HCT116 (cell line): ENCODE measurements at regions not wholly inside any gene's neighbourhood (a gene's known extent, or its start where the extent isn't known, plus 50 kb on each side); places are given as distances from the start of the nearest gene placed in this dataset.

Source experiments
- ATAC-seq: fragments of 200-7000 bp; cut with Tn5 transposase; 2 replicates; pipeline ENCODE4 v1.9.1; 2020; ENCODE audit warnings: mild to moderate bottlenecking, moderate library complexity
- BruUV-seq: library from RNA; stranded (reverse); fragments of 400-500 nt; replicated peaks from 2 replicates; lab custom pipeline; 2021; lab: Mats Ljungman, UMichigan
- CTCF ChIA-PET: fragments of 300-600 bp; sonication (Branson Sonifier 250); formaldehyde crosslinking; loops from one replicate; lab custom pipeline; 2021; ENCODE audit warnings: antibody characterized with exemption; lab: Charles Lee
- POLR2A ChIA-PET: fragments of 300-600, 350-600 bp; sonication (Branson Sonifier 250); formaldehyde crosslinking; loops from one replicate; lab custom pipeline; 2021; ENCODE audit warnings: antibody characterized with exemption; lab: Charles Lee
- RAD21 ChIA-PET, 2 experiments: fragments of 300-600 bp; sonication (Branson Sonifier 250); formaldehyde crosslinking; loops; one replicate each; lab custom pipeline; 2023; ENCODE audit warnings: low total read pairs in 2 of 2; ENCODE audit not compliant: uncharacterized antibody in 2 of 2, unreplicated experiment in 2 of 2, low non-redundant PET in 1 of 2; lab: Charles Lee
- DNase-seq: peaks from one replicate; pipeline ENCODE4 v3.0.0-alpha.2; 2010; ENCODE audit warnings: low read depth, low spot score
- H2AFZ ChIP-seq: fragments of 200-600 bp; shearing (Covaris generic), sonication (generic); 2 replicates; pipeline ENCODE4 v1.6.1; 2017; ENCODE audit warnings: low read depth, mixed run types, mixed read lengths, antibody characterized with exemption, low read length; ENCODE audit not compliant: poor library complexity, severe bottlenecking
- H3K27ac ChIP-seq: 2 replicates; pipeline ENCODE4 v1.5.1; 2012; ENCODE audit warnings: low read depth, low read length
- H3K27me3 ChIP-seq: fragments of 200-600 bp; sonication (generic); 2 replicates; pipeline ENCODE4 v1.6.1; 2016; ENCODE audit warnings: mixed run types, low read length, mixed read lengths; ENCODE audit not compliant: insufficient read depth
- H3K36me3 ChIP-seq, 2 experiments: fragments of 200-500 bp in 1 of 2; fragments of 200-600 bp in 1 of 2; sonication (Bioruptor generic) in 1 of 2; sonication (generic) in 1 of 2; 2 replicates each; pipeline versions ENCODE4 v1.5.1 to v1.6.1; 2014 to 2016; ENCODE audit warnings: low read length in 2 of 2, inconsistent platforms in 1 of 2, mixed read lengths in 1 of 2, mixed run types in 1 of 2; ENCODE audit not compliant: insufficient read depth in 2 of 2, control insufficient read depth in 1 of 2
- H3K4me1 ChIP-seq, 2 experiments: fragments of 200-600 bp in 1 of 2; sonication (generic) in 1 of 2; 2 replicates each; pipeline versions ENCODE4 v1.5.1 to v1.6.1; 2012 to 2017; ENCODE audit warnings: low read length in 2 of 2, inconsistent platforms in 1 of 2, mild to moderate bottlenecking in 1 of 2, mixed read lengths in 1 of 2, mixed run types in 1 of 2, moderate library complexity in 1 of 2; ENCODE audit not compliant: insufficient read depth in 2 of 2, control insufficient read depth in 1 of 2
- H3K4me2 ChIP-seq: fragments of 200-600 bp; sonication (generic); 2 replicates; pipeline ENCODE4 v1.6.1; 2017; ENCODE audit warnings: mixed run types, low read length, mixed read lengths
- H3K4me3 ChIP-seq, 2 experiments: fragments of 200-600 bp in 1 of 2; sonication (generic) in 1 of 2; replicated peaks in 1 of 2; 2 replicates each; pipeline ENCODE4 v1.5.1; 2011 to 2016; ENCODE audit warnings: low read length in 2 of 2, control low read depth in 1 of 2, low read depth in 1 of 2, mild to moderate bottlenecking in 1 of 2, mixed read lengths in 1 of 2, mixed run types in 1 of 2
- H3K79me2 ChIP-seq: fragments of 200-600 bp; sonication (generic); 2 replicates; pipeline ENCODE4 v1.6.1; 2017; ENCODE audit warnings: mild to moderate bottlenecking, mixed run types, low read length, moderate library complexity, mixed read lengths; ENCODE audit not compliant: insufficient read depth
- H3K9ac ChIP-seq: fragments of 200-600 bp; sonication (generic); 2 replicates; pipeline ENCODE4 v1.6.1; 2016; ENCODE audit warnings: low read length, mixed read lengths
- H3K9me2 ChIP-seq: fragments of 200-600 bp; sonication (generic), shearing (Covaris generic); 2 replicates; pipeline ENCODE4 v1.6.1; 2017; ENCODE audit warnings: mixed run types, mild to moderate bottlenecking, moderate library complexity; ENCODE audit not compliant: insufficient read depth
- H3K9me3 ChIP-seq, 2 experiments: fragments of 200-500 bp in 1 of 2; fragments of 200-600 bp in 1 of 2; sonication (Bioruptor generic) in 1 of 2; sonication (generic) in 1 of 2; 2 replicates each; pipeline ENCODE4 v1.6.1; 2014 to 2017; ENCODE audit warnings: low read length in 2 of 2, mixed read lengths in 2 of 2, inconsistent platforms in 1 of 2, low read depth in 1 of 2, mild to moderate bottlenecking in 1 of 2, mixed run types in 1 of 2, moderate library complexity in 1 of 2; ENCODE audit not compliant: control insufficient read depth in 1 of 2, insufficient read depth in 1 of 2
- H4K20me1 ChIP-seq: fragments of 200-600 bp; sonication (generic), shearing (Covaris generic); 2 replicates; pipeline ENCODE4 v1.6.1; 2017; ENCODE audit warnings: mixed run types, mild to moderate bottlenecking, moderate library complexity; ENCODE audit not compliant: insufficient read depth
- ELF1 ChIP-seq: IDR thresholded peaks from 2 replicates; pipeline ENCODE4 v1.6.1; 2012; ENCODE audit warnings: low read depth, borderline replicate concordance
- EZH2phosphoT487 ChIP-seq: fragments of 200-600 bp; IDR thresholded peaks from 2 replicates; pipeline ENCODE4 v1.6.1; 2018; ENCODE audit warnings: antibody characterized with exemption, borderline replicate concordance
- JUND ChIP-seq: IDR thresholded peaks from 2 replicates; pipeline ENCODE4 v1.6.1; 2012
- POLR2A ChIP-seq: IDR thresholded peaks from 2 replicates; pipeline ENCODE4 v1.7.0; 2011; ENCODE audit warnings: borderline replicate concordance; ENCODE audit not compliant: insufficient read depth, insufficient read length; ENCODE audit errors: extremely low read depth
- SIN3A ChIP-seq: IDR thresholded peaks from 2 replicates; pipeline ENCODE4 v1.6.1; 2012; ENCODE audit warnings: low read depth
- SP1 ChIP-seq: IDR thresholded peaks from 2 replicates; pipeline ENCODE4 v1.6.1; 2012; ENCODE audit warnings: low read depth
- SRF ChIP-seq: IDR thresholded peaks from 2 replicates; pipeline ENCODE4 v1.6.1; 2012; ENCODE audit warnings: low read depth
- TCF7L2 ChIP-seq: IDR thresholded peaks from 2 replicates; pipeline ENCODE4 v1.7.0; 2011; ENCODE audit warnings: borderline replicate concordance, inconsistent platforms; ENCODE audit not compliant: insufficient read depth, insufficient read length; ENCODE audit errors: extremely low read depth
- ZFX ChIP-seq: fragments of 450-650 bp; IDR thresholded peaks from 2 replicates; pipeline ENCODE4 v1.6.1; 2017
- ZNF274 ChIP-seq: fragments of 200-500 bp; sonication (Bioruptor generic); IDR thresholded peaks from 2 replicates; pipeline ENCODE4 v1.6.1; 2014; ENCODE audit warnings: mild to moderate bottlenecking, low read depth, low read length, inconsistent platforms
- intact Hi-C: fragments of 100-400 bp; cut with micrococcal nuclease; formaldehyde crosslinking; loops from 2 replicates; pipeline ENCODE4 v1.10.0; 2022
- TF ChIP-seq, protein P1 (sequence below): IDR thresholded peaks from 2 replicates; pipeline ENCODE4 v1.6.1; 2012; ENCODE audit warnings: low read depth
- TF ChIP-seq, protein P2 (sequence below): IDR thresholded peaks from 2 replicates; pipeline ENCODE4 v1.6.1; 2012
- TF ChIP-seq, protein P3 (sequence below), 3 experiments: fragments of 200-600 bp in 1 of 3; sonication (generic) in 1 of 3; IDR thresholded peaks in 2 of 3; conservative IDR thresholded peaks in 1 of 3; 2 replicates each; pipeline ENCODE4 v1.5.1; 2012 to 2017; ENCODE audit warnings: low read depth in 2 of 3, low read length in 2 of 3, antibody characterized with exemption in 1 of 3, borderline replicate concordance in 1 of 3, control low read depth in 1 of 3, mild to moderate bottlenecking in 1 of 3, mixed read lengths in 1 of 3, mixed run types in 1 of 3, moderate library complexity in 1 of 3; ENCODE audit not compliant: insufficient read depth in 1 of 3

DNA sequence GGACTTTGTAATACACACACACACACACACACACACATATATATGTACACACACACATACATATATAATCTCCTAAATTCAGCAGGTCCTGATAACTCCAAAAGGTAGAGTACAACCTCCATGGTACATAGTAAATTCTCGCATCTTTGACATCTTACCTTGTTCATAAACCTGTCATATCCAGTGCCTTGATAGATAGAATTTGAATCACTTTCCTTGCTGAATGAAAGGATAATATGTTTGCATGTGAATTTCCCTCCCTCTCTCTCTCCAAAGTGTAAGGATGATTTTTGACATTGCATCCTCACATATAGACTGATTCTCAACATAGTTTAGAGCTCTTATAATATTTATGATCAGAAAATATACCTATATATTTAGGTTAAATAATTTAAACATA is 567.1 kb upstream of the ADGRL2 start:
- no peak for DNase-seq
- H3K4me1 ChIP-seq = no peaks in the 10 kb centered on the region
- intact Hi-C loops = no loop called here
- no TSS peak for BruUV-seq
- no peaks in the 10 kb centered on the region for H4K20me1 ChIP-seq
- no peak for ATAC-seq
- H3K79me2 ChIP-seq = no peaks in the 10 kb centered on the region
- POLR2A ChIA-PET = no interaction called here
- H3K4me2 ChIP-seq = no peak overlapping the region
- TF ChIP-seq, protein P1, sequence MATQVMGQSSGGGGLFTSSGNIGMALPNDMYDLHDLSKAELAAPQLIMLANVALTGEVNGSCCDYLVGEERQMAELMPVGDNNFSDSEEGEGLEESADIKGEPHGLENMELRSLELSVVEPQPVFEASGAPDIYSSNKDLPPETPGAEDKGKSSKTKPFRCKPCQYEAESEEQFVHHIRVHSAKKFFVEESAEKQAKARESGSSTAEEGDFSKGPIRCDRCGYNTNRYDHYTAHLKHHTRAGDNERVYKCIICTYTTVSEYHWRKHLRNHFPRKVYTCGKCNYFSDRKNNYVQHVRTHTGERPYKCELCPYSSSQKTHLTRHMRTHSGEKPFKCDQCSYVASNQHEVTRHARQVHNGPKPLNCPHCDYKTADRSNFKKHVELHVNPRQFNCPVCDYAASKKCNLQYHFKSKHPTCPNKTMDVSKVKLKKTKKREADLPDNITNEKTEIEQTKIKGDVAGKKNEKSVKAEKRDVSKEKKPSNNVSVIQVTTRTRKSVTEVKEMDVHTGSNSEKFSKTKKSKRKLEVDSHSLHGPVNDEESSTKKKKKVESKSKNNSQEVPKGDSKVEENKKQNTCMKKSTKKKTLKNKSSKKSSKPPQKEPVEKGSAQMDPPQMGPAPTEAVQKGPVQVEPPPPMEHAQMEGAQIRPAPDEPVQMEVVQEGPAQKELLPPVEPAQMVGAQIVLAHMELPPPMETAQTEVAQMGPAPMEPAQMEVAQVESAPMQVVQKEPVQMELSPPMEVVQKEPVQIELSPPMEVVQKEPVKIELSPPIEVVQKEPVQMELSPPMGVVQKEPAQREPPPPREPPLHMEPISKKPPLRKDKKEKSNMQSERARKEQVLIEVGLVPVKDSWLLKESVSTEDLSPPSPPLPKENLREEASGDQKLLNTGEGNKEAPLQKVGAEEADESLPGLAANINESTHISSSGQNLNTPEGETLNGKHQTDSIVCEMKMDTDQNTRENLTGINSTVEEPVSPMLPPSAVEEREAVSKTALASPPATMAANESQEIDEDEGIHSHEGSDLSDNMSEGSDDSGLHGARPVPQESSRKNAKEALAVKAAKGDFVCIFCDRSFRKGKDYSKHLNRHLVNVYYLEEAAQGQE = no peak
- TF ChIP-seq SRF (no peak), SIN3A (no peak)
- TF ChIP-seq, protein P2, sequence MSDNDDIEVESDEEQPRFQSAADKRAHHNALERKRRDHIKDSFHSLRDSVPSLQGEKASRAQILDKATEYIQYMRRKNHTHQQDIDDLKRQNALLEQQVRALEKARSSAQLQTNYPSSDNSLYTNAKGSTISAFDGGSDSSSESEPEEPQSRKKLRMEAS = no peak
- H3K9me3 ChIP-seq = no peaks in the 10 kb centered on the region
- no peak overlapping the region for H3K4me3 ChIP-seq
- no peaks in the 10 kb centered on the region for H3K9me2 ChIP-seq
- no peak overlapping the region for H3K9ac ChIP-seq
- no peak overlapping the region for H3K27ac ChIP-seq
- RAD21 ChIA-PET = no interaction called here
- no peaks in the 10 kb centered on the region for H3K27me3 ChIP-seq
- CTCF ChIA-PET = no interaction called here
- no peaks in the 10 kb centered on the region for H3K36me3 ChIP-seq
- H2AFZ ChIP-seq = no peak overlapping the region

DNA sequence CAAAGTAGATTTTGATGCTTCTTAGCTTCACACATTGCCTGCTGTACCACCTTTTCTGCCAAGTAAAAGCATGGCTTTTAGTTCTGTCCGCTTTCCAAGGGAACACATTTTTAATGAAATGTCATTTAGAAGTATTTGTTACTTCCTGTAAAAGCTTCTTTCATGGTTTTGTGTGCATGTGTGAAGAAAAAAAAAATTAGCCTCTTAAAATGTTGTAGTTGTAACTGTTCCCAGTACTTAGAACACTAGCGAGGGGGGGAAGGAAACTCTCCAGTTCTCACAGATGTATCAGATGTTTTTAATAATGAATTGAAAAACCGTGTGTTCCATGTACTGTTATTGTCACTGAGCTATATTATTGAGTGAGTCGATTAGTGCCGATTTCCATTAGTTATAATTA is 568.3 kb upstream of the ADGRL2 start:
- DNase-seq (no peak), ATAC-seq (no peak)
- Histone ChIP-seq H3K79me2 (no peaks in the 10 kb centered on the region), H3K9me2 (no peaks in the 10 kb centered on the region), H3K4me2 (no peak overlapping the region), H4K20me1 (no peaks in the 10 kb centered on the region), H3K4me1 (no peaks in the 10 kb centered on the region), H2AFZ (no peak overlapping the region), H3K36me3 (no peaks in the 10 kb centered on the region), H3K4me3 (no peak overlapping the region), H3K9me3 (no peaks in the 10 kb centered on the region), H3K27me3 (no peaks in the 10 kb centered on the region), H3K27ac (no peak overlapping the region), H3K9ac (no peak overlapping the region)
- intact Hi-C loops = no loop called here
- ChIA-PET POLR2A (no interaction called here), CTCF (no interaction called here), RAD21 (no interaction called here)
- BruUV-seq = no TSS peak
- no peak for TF ChIP-seq TCF7L2
- no peak for TF ChIP-seq ZFX
- TF ChIP-seq EZH2phosphoT487 = no peak
- no peak for TF ChIP-seq SIN3A
- no peak for TF ChIP-seq JUND
- TF ChIP-seq, protein P2 = no peak
- TF ChIP-seq POLR2A = no peak
- no peak for TF ChIP-seq SRF
- TF ChIP-seq ZNF274 = no peak
- TF ChIP-seq, protein P3, sequence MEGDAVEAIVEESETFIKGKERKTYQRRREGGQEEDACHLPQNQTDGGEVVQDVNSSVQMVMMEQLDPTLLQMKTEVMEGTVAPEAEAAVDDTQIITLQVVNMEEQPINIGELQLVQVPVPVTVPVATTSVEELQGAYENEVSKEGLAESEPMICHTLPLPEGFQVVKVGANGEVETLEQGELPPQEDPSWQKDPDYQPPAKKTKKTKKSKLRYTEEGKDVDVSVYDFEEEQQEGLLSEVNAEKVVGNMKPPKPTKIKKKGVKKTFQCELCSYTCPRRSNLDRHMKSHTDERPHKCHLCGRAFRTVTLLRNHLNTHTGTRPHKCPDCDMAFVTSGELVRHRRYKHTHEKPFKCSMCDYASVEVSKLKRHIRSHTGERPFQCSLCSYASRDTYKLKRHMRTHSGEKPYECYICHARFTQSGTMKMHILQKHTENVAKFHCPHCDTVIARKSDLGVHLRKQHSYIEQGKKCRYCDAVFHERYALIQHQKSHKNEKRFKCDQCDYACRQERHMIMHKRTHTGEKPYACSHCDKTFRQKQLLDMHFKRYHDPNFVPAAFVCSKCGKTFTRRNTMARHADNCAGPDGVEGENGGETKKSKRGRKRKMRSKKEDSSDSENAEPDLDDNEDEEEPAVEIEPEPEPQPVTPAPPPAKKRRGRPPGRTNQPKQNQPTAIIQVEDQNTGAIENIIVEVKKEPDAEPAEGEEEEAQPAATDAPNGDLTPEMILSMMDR (IDR thresholded peaks at IDR 0.05 in 2 of 3, conservative IDR thresholded peaks at IDR 0.05 in 1 of 3; ENCODE audit: borderline replicate concordance in 1 of 3, insufficient read depth in 1 of 3, low read depth in 2 of 3, low read length in 2 of 3) = no peak
- TF ChIP-seq SP1 = no peak
- no peak for TF ChIP-seq ELF1
